GM19467 (cell line): ENCODE measurements at regions not wholly inside any gene's neighbourhood (a gene's known extent, or its start where the extent isn't known, plus 50 kb on each side); places are given as distances from the start of the nearest gene placed in this dataset.
A peak's percentile ranks its signal among the peaks of the same experiment; 100 is the strongest.

ENCODE experiments used
- ATAC-seq: cut with Tn5 transposase; IDR thresholded peaks from one replicate; pipeline ENCODE4 v1.9.1; 2021; ENCODE audit warnings: mild to moderate bottlenecking, moderate library complexity; ENCODE audit not compliant: unreplicated experiment

GRCh38 chr5:165630261-165630778, 2124.9 kb downstream of the MAT2B start:
- ATAC-seq, result peak; percentile 81

- no peak for ATAC-seq
Observed at GRCh38 chr5:165631235-165631634, 2125.8 kb downstream of the MAT2B start.

- ATAC-seq, result no peak
Observed at GRCh38 chr5:165642366-165642765, 2136.9 kb downstream of the MAT2B start.

GRCh38 chr5:165665735-165666400, 2160.4 kb downstream of the MAT2B start:
- ATAC-seq, result no peak

- no peak for ATAC-seq
Observed at GRCh38 chr5:165673499-165673898, 2168.1 kb downstream of the MAT2B start.

GRCh38 chr5:165695796-165696195, 2190.4 kb downstream of the MAT2B start:
- ATAC-seq, result no peak

GRCh38 chr5:165705960-165706359, 2200.5 kb downstream of the MAT2B start:
- no peak for ATAC-seq

GRCh38 chr5:165712011-165712410, 2206.6 kb downstream of the MAT2B start:
- no peak for ATAC-seq

GRCh38 chr5:165714598-165714997, 2209.2 kb downstream of the MAT2B start:
- ATAC-seq, result no peak

- ATAC-seq, result no peak
Observed at GRCh38 chr5:165720901-165721300, 2215.5 kb downstream of the MAT2B start.

- ATAC-seq, result no peak
Observed at GRCh38 chr5:165722401-165722800, 2217.0 kb downstream of the MAT2B start.

GRCh38 chr5:165723931-165724330, 2218.5 kb downstream of the MAT2B start:
- ATAC-seq, result no peak

- no peak for ATAC-seq
Observed at GRCh38 chr5:165728425-165728824, 2223.0 kb downstream of the MAT2B start.

GRCh38 chr5:165735388-165735787, 2230.0 kb downstream of the MAT2B start:
- ATAC-seq, result no peak

GRCh38 chr5:165739079-165739741, 2233.8 kb downstream of the MAT2B start:
- ATAC-seq, result no peak

GRCh38 chr5:165757791-165758190, 2252.4 kb downstream of the MAT2B start:
- ATAC-seq, result no peak

- no peak for ATAC-seq
Observed at GRCh38 chr5:165775111-165775510, 2269.7 kb downstream of the MAT2B start.

GRCh38 chr5:165779505-165779904, 2274.1 kb downstream of the MAT2B start:
- no peak for ATAC-seq

- no peak for ATAC-seq
Observed at GRCh38 chr5:165780901-165781300, 2275.5 kb downstream of the MAT2B start.

GRCh38 chr5:165781738-165782137, 2276.3 kb downstream of the MAT2B start:
- ATAC-seq, result no peak

GRCh38 chr5:165783024-165783423, 2277.6 kb downstream of the MAT2B start:
- ATAC-seq, result no peak

- ATAC-seq, result no peak
Observed at GRCh38 chr5:165786073-165786472, 2280.7 kb downstream of the MAT2B start.
